ENCODE measurements at regions not wholly inside any gene's neighbourhood (a gene's known extent, or its start where the extent isn't known, plus 50 kb on each side); places are given as distances from the start of the nearest gene placed in this dataset.

DNA sequence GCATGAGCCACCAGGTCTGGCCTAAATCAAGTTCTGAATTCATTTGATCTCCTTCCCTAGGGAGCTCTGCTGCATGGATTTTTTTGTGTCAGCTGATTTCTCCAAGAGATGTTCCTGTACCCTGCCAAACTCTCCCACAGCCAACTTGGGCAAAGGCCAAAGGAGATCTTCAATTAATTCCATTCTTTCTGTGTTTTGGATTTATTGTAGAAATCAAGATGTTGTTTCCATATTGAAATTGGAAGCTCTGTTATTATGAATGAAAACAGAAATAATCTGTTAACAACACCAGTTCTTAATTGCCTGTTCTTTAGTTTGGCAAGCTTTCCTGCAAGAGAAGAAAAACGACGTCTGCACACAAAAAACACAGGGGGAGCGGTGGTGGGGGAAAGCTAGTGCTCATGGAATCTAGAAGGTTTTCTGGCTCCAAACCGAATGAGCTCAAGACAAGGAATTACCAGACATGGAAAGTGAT, 86.5 kb upstream of the ABCC4 start:
- BruUV-seq (replicated peaks), result no TSS peak
- no peak for TF ChIP-seq MYC (IDR thresholded peaks at IDR 0.05; ENCODE audit: low read depth, low read length)
- Histone ChIP-seq H3K9ac (replicated peaks; ENCODE audit: extremely low read depth, insufficient read depth, low read length) (no peak overlapping the region), H3K4me3 (replicated peaks in 1 of 3; ENCODE audit: insufficient read depth in 1 of 3, low read depth in 1 of 3, low read length in 3 of 3) (no peak overlapping the region), H3K27me3 (ENCODE audit: control insufficient read depth in 2 of 2, insufficient read depth in 2 of 2, low read length in 2 of 2) (peaks cover 8 to 13% of the 10 kb centered on the region in 2 experiments), H2AFZ (ENCODE audit: low read depth, low read length) (no peak overlapping the region), H3K4me2 (ENCODE audit: insufficient read depth, low read length) (no peak overlapping the region), H3K9me1 (replicated peaks; ENCODE audit: control insufficient read depth, extremely low read depth, insufficient read depth, low read length) (no peaks in the 10 kb centered on the region), H3K9me3 (replicated peaks; ENCODE audit: control insufficient read depth, insufficient read depth, low read length) (no peaks in the 10 kb centered on the region), H4K20me1 (replicated peaks; ENCODE audit: control insufficient read depth, extremely low read depth, insufficient read depth, low read length) (no peaks in the 10 kb centered on the region), H3K36me3 (ENCODE audit: control insufficient read depth in 2 of 2, extremely low read depth in 1 of 2, insufficient read depth in 2 of 2, low read length in 2 of 2) (no peaks in the 10 kb centered on the region), H3K4me1 (ENCODE audit: control insufficient read depth, extremely low read depth, insufficient read depth, low read length) (no peaks in the 10 kb centered on the region), H3K79me2 (ENCODE audit: control insufficient read depth, insufficient read depth, low read length) (no peaks in the 10 kb centered on the region), H3K27ac (ENCODE audit: insufficient read depth, low read depth, low read length) (no peak overlapping the region)
- intact Hi-C loops (cut with micrococcal nuclease) (no loop called here), dilution Hi-C loops (cut with MboI; ENCODE audit: extremely low pct_ligation_motif_present, low sequenced_read_pairs) (no loop called here)
- FAIRE-seq (no peak), DNase-seq (ENCODE audit: low read depth, low spot score) (no peak)
- CTCF ChIA-PET, result interaction anchor here (0.7 to 3.1 kb wide), 6 partner anchors 12 to 199 kb away, joined by 3 to 18 read pairs (median 6); partner anchors contain the start of gene ABCC4
- POLR2A ChIA-PET, result no interaction called here

DNA sequence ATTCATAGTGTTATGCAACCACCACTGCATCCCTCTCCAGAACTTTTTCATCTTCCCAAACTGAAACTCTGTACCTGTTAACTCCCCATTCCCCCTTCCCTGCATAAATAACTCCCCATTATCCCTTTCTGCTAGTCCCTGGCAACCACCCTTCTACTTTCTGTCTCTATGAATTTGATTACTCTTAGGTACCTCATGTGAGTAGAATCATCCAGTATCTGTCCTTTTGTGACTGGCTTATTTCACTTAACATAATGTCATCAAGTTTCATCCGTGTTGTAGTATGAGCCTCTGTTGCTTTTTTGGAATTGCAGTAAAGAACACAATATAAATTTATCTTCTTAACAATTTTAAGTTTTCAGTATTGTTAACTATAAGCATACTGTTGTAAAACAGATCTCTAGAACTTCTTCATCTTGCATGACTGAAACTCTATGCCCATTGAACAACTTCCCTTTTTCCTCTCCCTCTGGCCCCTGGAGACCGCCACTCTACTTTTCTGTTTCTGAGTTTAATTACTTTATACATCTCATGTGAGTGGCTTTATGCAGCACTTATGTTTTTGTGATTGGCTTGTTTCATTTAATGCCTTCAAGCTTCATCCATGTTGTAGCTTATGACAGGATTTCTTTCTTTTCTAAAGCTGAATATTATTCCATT, 87.3 kb upstream of the ABCC4 start:
- H2AFZ ChIP-seq (ENCODE audit: low read depth, low read length), result no peak overlapping the region
- H3K9me1 ChIP-seq (replicated peaks; ENCODE audit: control insufficient read depth, extremely low read depth, insufficient read depth, low read length), result no peaks in the 10 kb centered on the region
- POLR2A ChIA-PET, result no interaction called here
- no peaks in the 10 kb centered on the region for H3K36me3 ChIP-seq (ENCODE audit: control insufficient read depth in 2 of 2, extremely low read depth in 1 of 2, insufficient read depth in 2 of 2, low read length in 2 of 2)
- FAIRE-seq (no peak), DNase-seq (ENCODE audit: low read depth, low spot score) (no peak)
- no peak for TF ChIP-seq GATA2 (IDR thresholded peaks at IDR 0.05; ENCODE audit: insufficient read depth, insufficient read length, low read depth, low read length)
- no peak for TF ChIP-seq MYC (IDR thresholded peaks at IDR 0.05; ENCODE audit: low read depth, low read length)
- CTCF ChIA-PET, result interaction anchor here (1.1 to 3.1 kb wide), 5 partner anchors 12 to 199 kb away, joined by 5 to 18 read pairs (median 7); no protein-coding TSS in a partner anchor
- dilution Hi-C loops (cut with MboI; ENCODE audit: extremely low pct_ligation_motif_present, low sequenced_read_pairs) (no loop called here), intact Hi-C loops (cut with micrococcal nuclease) (no loop called here)
- H3K4me3 ChIP-seq (replicated peaks in 1 of 3; ENCODE audit: insufficient read depth in 1 of 3, low read depth in 1 of 3, low read length in 3 of 3), result no peak overlapping the region
- peaks cover 8 to 13% of the 10 kb centered on the region in 2 experiments for H3K27me3 ChIP-seq (ENCODE audit: control insufficient read depth in 2 of 2, insufficient read depth in 2 of 2, low read length in 2 of 2)
- H3K79me2 ChIP-seq (ENCODE audit: control insufficient read depth, insufficient read depth, low read length), result no peaks in the 10 kb centered on the region
- no peaks in the 10 kb centered on the region for H3K4me1 ChIP-seq (ENCODE audit: control insufficient read depth, extremely low read depth, insufficient read depth, low read length)
- BruUV-seq (replicated peaks), result no TSS peak
- H4K20me1 ChIP-seq (replicated peaks; ENCODE audit: control insufficient read depth, extremely low read depth, insufficient read depth, low read length), result no peaks in the 10 kb centered on the region
- no peak overlapping the region for H3K4me2 ChIP-seq (ENCODE audit: insufficient read depth, low read length)
- H3K27ac ChIP-seq (ENCODE audit: insufficient read depth, low read depth, low read length), result no peak overlapping the region
- H3K9me3 ChIP-seq (replicated peaks; ENCODE audit: control insufficient read depth, insufficient read depth, low read length), result no peaks in the 10 kb centered on the region
- H3K9ac ChIP-seq (replicated peaks; ENCODE audit: extremely low read depth, insufficient read depth, low read length), result no peak overlapping the region
